ENCODE measurements at regions not wholly inside any gene's neighbourhood (a gene's known extent, or its start where the extent isn't known, plus 50 kb on each side); places are given as distances from the start of the nearest gene placed in this dataset.

GRCh38 chr9:3689555-3689954, 163.8 kb upstream of the RFX3 start:
- ChIA-PET POLR2A (no interaction called here), CTCF (no interaction called here)
- Histone ChIP-seq H3K4me1 (ENCODE audit: control insufficient read depth in 2 of 2, insufficient read depth in 2 of 2, low read length in 2 of 2) (no peaks in the 10 kb centered on the region), H3K36me3 (replicated peaks in 1 of 2; ENCODE audit: control extremely low read depth in 1 of 2, control insufficient read depth in 1 of 2, extremely low read depth in 1 of 2, insufficient read depth in 2 of 2, low read length in 1 of 2) (no peaks in the 10 kb centered on the region), H3K79me2 (ENCODE audit: control insufficient read depth, insufficient read depth, low read length) (no peaks in the 10 kb centered on the region), H2AFZ (ENCODE audit: insufficient read depth, low read depth, low read length, poor library complexity, severe bottlenecking) (no peak overlapping the region), H4K20me1 (ENCODE audit: control insufficient read depth, insufficient read depth, low read length, poor library complexity, severe bottlenecking) (no peaks in the 10 kb centered on the region), H3K4me3 (ENCODE audit: control extremely low read depth in 1 of 5, extremely low read depth in 1 of 5, insufficient read depth in 1 of 5, low read depth in 2 of 5, low read length in 4 of 5) (no peak overlapping the region), H3K4me2 (replicated peaks; ENCODE audit: low read depth, low read length, poor library complexity, severe bottlenecking) (no peak overlapping the region), H3K27ac (ENCODE audit: low read length in 2 of 2) (no peak overlapping the region), H3K9ac (ENCODE audit: low read length) (no peak overlapping the region), H3K27me3 (replicated peaks in 1 of 4; ENCODE audit: control extremely low read depth in 1 of 4, control insufficient read depth in 3 of 4, insufficient read depth in 4 of 4, low read length in 3 of 4) (no peaks in the 10 kb centered on the region), H3K9me3 (ENCODE audit: control extremely low read depth in 1 of 3, control insufficient read depth in 2 of 3, insufficient read depth in 1 of 3, low read length in 2 of 3) (no peaks in the 10 kb centered on the region)
- ATAC-seq (ENCODE audit: low read depth), result no peak
- 100% methylated on average over 3 of the region's 4 CpGs for WGBS (ENCODE audit: insufficient coverage)
- TF ChIP-seq CTCF (IDR thresholded peaks at IDR 0.05) (no peak), EZH2 (IDR thresholded peaks at IDR 0.05; ENCODE audit: borderline replicate concordance, insufficient read depth, low read depth, low read length, poor library complexity, severe bottlenecking) (no peak)
- DNase-seq, result no peak
- H3K27me3 Mint-ChIP-seq, result no peaks in the 10 kb centered on the region
- intact Hi-C loops (cut with micrococcal nuclease), result loop anchor here (10.0 kb wide), 1 partner anchor 55 kb away; no protein-coding TSS in a partner anchor
- no peaks in the 10 kb centered on the region for H3K4me1 Mint-ChIP-seq
- H3K27ac Mint-ChIP-seq, result no peak overlapping the region
- H3K4me3 Mint-ChIP-seq, result no peak overlapping the region
- no peaks in the 10 kb centered on the region for H3K9me3 Mint-ChIP-seq (ENCODE audit: insufficient read depth)

GRCh38 chr9:3687145-3687544, 161.3 kb upstream of the RFX3 start:
- TF ChIP-seq EZH2 (IDR thresholded peaks at IDR 0.05; ENCODE audit: borderline replicate concordance, insufficient read depth, low read depth, low read length, poor library complexity, severe bottlenecking), result no peak
- TF ChIP-seq CTCF (IDR thresholded peaks at IDR 0.05), result no peak
- H3K27ac Mint-ChIP-seq, result no peak overlapping the region

More at GRCh38 chr9:3687145-3687544, 161.3 kb upstream of the RFX3 start:
- H3K4me2 ChIP-seq (replicated peaks; ENCODE audit: low read depth, low read length, poor library complexity, severe bottlenecking), result no peak overlapping the region
- no peaks in the 10 kb centered on the region for H3K9me3 ChIP-seq (ENCODE audit: control extremely low read depth in 1 of 3, control insufficient read depth in 2 of 3, insufficient read depth in 1 of 3, low read length in 2 of 3)
- H3K9ac ChIP-seq (ENCODE audit: low read length), result no peak overlapping the region
- no peaks in the 10 kb centered on the region for H4K20me1 ChIP-seq (ENCODE audit: control insufficient read depth, insufficient read depth, low read length, poor library complexity, severe bottlenecking)
- ATAC-seq (ENCODE audit: low read depth), result no peak
- H3K4me3 Mint-ChIP-seq, result no peak overlapping the region
- H3K4me1 ChIP-seq (ENCODE audit: control insufficient read depth in 2 of 2, insufficient read depth in 2 of 2, low read length in 2 of 2), result no peaks in the 10 kb centered on the region
- CTCF ChIA-PET, result no interaction called here
- H3K27me3 ChIP-seq (replicated peaks in 1 of 4; ENCODE audit: control extremely low read depth in 1 of 4, control insufficient read depth in 3 of 4, insufficient read depth in 4 of 4, low read length in 3 of 4), result no peaks in the 10 kb centered on the region
- no peak for DNase-seq
- H3K27me3 Mint-ChIP-seq, result no peaks in the 10 kb centered on the region
- H3K4me1 Mint-ChIP-seq, result no peaks in the 10 kb centered on the region
- no peak overlapping the region for H3K27ac ChIP-seq (ENCODE audit: low read length in 2 of 2)
- intact Hi-C loops (cut with micrococcal nuclease), result loop anchor here (10.0 kb wide), 1 partner anchor 58 kb away; no protein-coding TSS in a partner anchor
- H2AFZ ChIP-seq (ENCODE audit: insufficient read depth, low read depth, low read length, poor library complexity, severe bottlenecking), result no peak overlapping the region
- no peaks in the 10 kb centered on the region for H3K79me2 ChIP-seq (ENCODE audit: control insufficient read depth, insufficient read depth, low read length)
- H3K4me3 ChIP-seq (ENCODE audit: control extremely low read depth in 1 of 5, extremely low read depth in 1 of 5, insufficient read depth in 1 of 5, low read depth in 2 of 5, low read length in 4 of 5), result no peak overlapping the region
- POLR2A ChIA-PET, result no interaction called here
- H3K9me3 Mint-ChIP-seq (ENCODE audit: insufficient read depth), result no peaks in the 10 kb centered on the region
- no peaks in the 10 kb centered on the region for H3K36me3 ChIP-seq (replicated peaks in 1 of 2; ENCODE audit: control extremely low read depth in 1 of 2, control insufficient read depth in 1 of 2, extremely low read depth in 1 of 2, insufficient read depth in 2 of 2, low read length in 1 of 2)

Measured in B cell (primary cell).